Hepatocyte (in vitro differentiated cells): ENCODE measurements at regions not wholly inside any gene's neighbourhood (a gene's known extent, or its start where the extent isn't known, plus 50 kb on each side); places are given as distances from the start of the nearest gene placed in this dataset.

Experiments used
- DNase-seq: peaks from one replicate; pipeline ENCODE4 v3.0.0-alpha.2; 2016; ENCODE audit warnings: low spot score
- H2AFZ ChIP-seq: fragments of 200-600 bp; sonication (generic); 2 replicates; pipeline ENCODE4 v1.6.0; 2016; ENCODE audit warnings: antibody characterized with exemption, mild to moderate bottlenecking
- H3K27ac ChIP-seq: fragments of 200-600 bp; sonication (generic); 2 replicates; pipeline ENCODE4 v1.5.1; 2016; ENCODE audit warnings: mild to moderate bottlenecking
- H3K27me3 ChIP-seq: fragments of 200-600 bp; sonication (generic); 2 replicates; pipeline ENCODE4 v1.6.1; 2016
- H3K36me3 ChIP-seq: fragments of 200-600 bp; sonication (generic); replicated peaks from 2 replicates; pipeline ENCODE4 v1.5.1; 2016; ENCODE audit warnings: low read depth; ENCODE audit not compliant: insufficient read depth
- H3K4me1 ChIP-seq: fragments of 200-600 bp; sonication (generic); 2 replicates; pipeline ENCODE4 v1.5.1; 2016; ENCODE audit warnings: mild to moderate bottlenecking, moderate library complexity; ENCODE audit not compliant: insufficient read depth
- H3K4me2 ChIP-seq: fragments of 200-600 bp; sonication (generic); 2 replicates; pipeline ENCODE4 v1.6.0; 2016
- H3K4me3 ChIP-seq: fragments of 200-600 bp; sonication (generic); 2 replicates; pipeline ENCODE4 v1.5.1; 2016; ENCODE audit warnings: mild to moderate bottlenecking
- H3K79me2 ChIP-seq: fragments of 200-600 bp; sonication (generic); 2 replicates; pipeline ENCODE4 v1.6.0; 2017; ENCODE audit warnings: mild to moderate bottlenecking
- H3K9me2 ChIP-seq: fragments of 200-600 bp; sonication (generic); replicated peaks from 2 replicates; pipeline ENCODE4 v1.6.0; 2017; ENCODE audit warnings: mild to moderate bottlenecking; ENCODE audit not compliant: insufficient read depth
- H3K9me3 ChIP-seq: fragments of 200-600 bp; sonication (generic); 2 replicates; pipeline ENCODE4 v1.5.1; 2016; ENCODE audit warnings: low read depth, mild to moderate bottlenecking
- H4K20me1 ChIP-seq: fragments of 200-600 bp; sonication (generic); 2 replicates; pipeline ENCODE4 v1.6.0; 2016; ENCODE audit warnings: mild to moderate bottlenecking; ENCODE audit not compliant: insufficient read depth, poor library complexity, severe bottlenecking
- EZH2 ChIP-seq: fragments of 200-600 bp; sonication (generic); IDR thresholded peaks from 2 replicates; pipeline ENCODE4 v1.6.1; 2016; ENCODE audit warnings: antibody characterized with exemption, mild to moderate bottlenecking, borderline replicate concordance
- EZH2phosphoT487 ChIP-seq: fragments of 200-600 bp; sonication (generic); IDR thresholded peaks from one replicate; pipeline ENCODE4 v1.6.1; 2018; ENCODE audit warnings: antibody characterized with exemption, mild to moderate bottlenecking, low read depth, moderate library complexity; ENCODE audit not compliant: unreplicated experiment, severe bottlenecking
- WGBS: methylation state at CpG from one replicate; pipeline ENCODE4 v1.1.6; 2016; ENCODE audit warnings: low lambda C conversion rate; ENCODE audit errors: missing lambda C conversion rate; 5-methylcytosine and 5-hydroxymethylcytosine counted together
- TF ChIP-seq, protein P1 (sequence below): fragments of 200-600 bp; sonication (generic); IDR thresholded peaks from 2 replicates; pipeline ENCODE4 v1.5.1; 2016; ENCODE audit warnings: antibody characterized with exemption, mild to moderate bottlenecking; ENCODE audit not compliant: poor library complexity

GRCh38 chr11:127117231-127117739 lies 116.7 kb upstream of the KIRREL3 start:
- no peaks in the 10 kb centered on the region for H3K9me2 ChIP-seq
- H3K27me3 ChIP-seq: peaks cover 7% of the 10 kb centered on the region
- TF ChIP-seq EZH2 (no peak), EZH2phosphoT487 (no peak)
- TF ChIP-seq, protein P1, sequence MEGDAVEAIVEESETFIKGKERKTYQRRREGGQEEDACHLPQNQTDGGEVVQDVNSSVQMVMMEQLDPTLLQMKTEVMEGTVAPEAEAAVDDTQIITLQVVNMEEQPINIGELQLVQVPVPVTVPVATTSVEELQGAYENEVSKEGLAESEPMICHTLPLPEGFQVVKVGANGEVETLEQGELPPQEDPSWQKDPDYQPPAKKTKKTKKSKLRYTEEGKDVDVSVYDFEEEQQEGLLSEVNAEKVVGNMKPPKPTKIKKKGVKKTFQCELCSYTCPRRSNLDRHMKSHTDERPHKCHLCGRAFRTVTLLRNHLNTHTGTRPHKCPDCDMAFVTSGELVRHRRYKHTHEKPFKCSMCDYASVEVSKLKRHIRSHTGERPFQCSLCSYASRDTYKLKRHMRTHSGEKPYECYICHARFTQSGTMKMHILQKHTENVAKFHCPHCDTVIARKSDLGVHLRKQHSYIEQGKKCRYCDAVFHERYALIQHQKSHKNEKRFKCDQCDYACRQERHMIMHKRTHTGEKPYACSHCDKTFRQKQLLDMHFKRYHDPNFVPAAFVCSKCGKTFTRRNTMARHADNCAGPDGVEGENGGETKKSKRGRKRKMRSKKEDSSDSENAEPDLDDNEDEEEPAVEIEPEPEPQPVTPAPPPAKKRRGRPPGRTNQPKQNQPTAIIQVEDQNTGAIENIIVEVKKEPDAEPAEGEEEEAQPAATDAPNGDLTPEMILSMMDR: no peak
- no peak overlapping the region for H3K4me2 ChIP-seq
- H2AFZ ChIP-seq: no peak overlapping the region
- H3K4me1 ChIP-seq: no peaks in the 10 kb centered on the region
- no peaks in the 10 kb centered on the region for H3K79me2 ChIP-seq
- no peaks in the 10 kb centered on the region for H4K20me1 ChIP-seq
- no peaks in the 10 kb centered on the region for H3K36me3 ChIP-seq
- H3K9me3 ChIP-seq: no peaks in the 10 kb centered on the region
- no peak overlapping the region for H3K4me3 ChIP-seq
- WGBS: 60% methylated on average over 4 of the region's 4 CpGs
- DNase-seq: no peak
- no peak overlapping the region for H3K27ac ChIP-seq

GRCh38 chr11:127115844-127116243 lies 115.3 kb upstream of the KIRREL3 start:
- H3K4me2 ChIP-seq: no peak overlapping the region
- no peaks in the 10 kb centered on the region for H3K79me2 ChIP-seq
- H3K27ac ChIP-seq: no peak overlapping the region
- H2AFZ ChIP-seq: no peak overlapping the region
- H3K36me3 ChIP-seq: no peaks in the 10 kb centered on the region
- TF ChIP-seq, protein P1: no peak
- TF ChIP-seq EZH2 (no peak), EZH2phosphoT487 (no peak)
- H3K4me3 ChIP-seq: no peak overlapping the region
- no peaks in the 10 kb centered on the region for H4K20me1 ChIP-seq
- H3K9me2 ChIP-seq: no peaks in the 10 kb centered on the region
- no peak for DNase-seq
- H3K9me3 ChIP-seq: no peaks in the 10 kb centered on the region
- H3K27me3 ChIP-seq: peaks cover 16% of the 10 kb centered on the region
- no peaks in the 10 kb centered on the region for H3K4me1 ChIP-seq
- WGBS: 96% methylated on average over 17 of the region's 17 CpGs

- no peak overlapping the region for H2AFZ ChIP-seq
- no peaks in the 10 kb centered on the region for H4K20me1 ChIP-seq
- H3K27ac ChIP-seq: no peak overlapping the region
- no peak for DNase-seq
- peaks cover 20% of the 10 kb centered on the region for H3K27me3 ChIP-seq
- H3K9me2 ChIP-seq: no peaks in the 10 kb centered on the region
- no peak overlapping the region for H3K4me3 ChIP-seq
- H3K4me1 ChIP-seq: no peaks in the 10 kb centered on the region
- TF ChIP-seq EZH2 (no peak), EZH2phosphoT487 (no peak)
- TF ChIP-seq, protein P1: no peak
- H3K9me3 ChIP-seq: no peaks in the 10 kb centered on the region
- H3K36me3 ChIP-seq: no peaks in the 10 kb centered on the region
- no peak overlapping the region for H3K4me2 ChIP-seq
- WGBS: 77% methylated on average over 5 of the region's 5 CpGs
- H3K79me2 ChIP-seq: no peaks in the 10 kb centered on the region
Measured at GRCh38 chr11:127114035-127114434, 113.5 kb upstream of the KIRREL3 start.

DNA sequence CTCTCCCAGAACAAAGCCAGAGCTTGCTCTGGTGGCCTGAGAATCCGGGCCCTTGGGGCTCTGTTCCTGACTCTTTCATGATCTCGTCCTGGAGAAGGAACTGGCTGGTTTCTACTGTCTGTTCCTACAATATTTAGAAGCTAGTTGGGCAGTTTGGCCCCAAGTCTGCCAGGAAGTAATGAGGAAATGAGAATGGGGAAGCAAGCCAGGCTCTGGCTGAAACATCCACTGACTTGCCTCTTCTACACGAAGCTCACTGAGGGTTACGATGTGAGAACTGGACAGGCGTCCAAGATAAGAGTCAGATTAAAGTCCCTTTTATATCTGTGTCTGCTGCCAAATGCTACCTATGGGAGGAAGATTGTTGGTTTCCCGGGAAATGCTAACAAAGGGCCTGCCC lies 110.0 kb upstream of the KIRREL3 start:
- Histone ChIP-seq H3K9me2 (no peaks in the 10 kb centered on the region), H3K79me2 (no peaks in the 10 kb centered on the region), H3K27me3 (peaks cover 20% of the 10 kb centered on the region), H4K20me1 (no peaks in the 10 kb centered on the region), H3K4me1 (peaks cover 3% of the 10 kb centered on the region), H2AFZ (no peak overlapping the region), H3K9me3 (no peaks in the 10 kb centered on the region), H3K4me2 (no peak overlapping the region), H3K27ac (no peak overlapping the region), H3K36me3 (no peaks in the 10 kb centered on the region), H3K4me3 (no peak overlapping the region)
- no peak for DNase-seq
- TF ChIP-seq EZH2phosphoT487 (no peak), EZH2 (no peak)
- TF ChIP-seq, protein P1: no peak
- 32% methylated on average over 6 of the region's 6 CpGs for WGBS
